ENCODE measurements at regions not wholly inside any gene's neighbourhood (a gene's known extent, or its start where the extent isn't known, plus 50 kb on each side); places are given as distances from the start of the nearest gene placed in this dataset.
"Not testable (repeated sequence)": the region's sequence is repeated elsewhere in the genome, so short reads cannot be mapped to it uniquely, and the experiment has no call there.

- Mint-ChIP-seq H3K4me3 (no peak overlapping the region), H3K27me3 (no peaks in the 10 kb centered on the region), H3K4me1 (no peaks in the 10 kb centered on the region), H3K36me3 (ENCODE audit: low read depth) (no peaks in the 10 kb centered on the region), H3K9me3 (no peaks in the 10 kb centered on the region), H3K27ac (no peak overlapping the region)
- ATAC-seq: no peak
- DNase-seq: no peak
These were observed 123.8 kb downstream of the FAM170A start for GRCh38 chr5:119752921-119753886.

- DNase-seq; H3K36me3 Mint-ChIP-seq (ENCODE audit: low read depth); H3K4me1 Mint-ChIP-seq; ATAC-seq; H3K27ac Mint-ChIP-seq; H3K27me3 Mint-ChIP-seq; H3K4me3 Mint-ChIP-seq; H3K9me3 Mint-ChIP-seq: not testable (repeated sequence)
These were observed 125.5 kb downstream of the FAM170A start for GRCh38 chr5:119754825-119755224.

DNA sequence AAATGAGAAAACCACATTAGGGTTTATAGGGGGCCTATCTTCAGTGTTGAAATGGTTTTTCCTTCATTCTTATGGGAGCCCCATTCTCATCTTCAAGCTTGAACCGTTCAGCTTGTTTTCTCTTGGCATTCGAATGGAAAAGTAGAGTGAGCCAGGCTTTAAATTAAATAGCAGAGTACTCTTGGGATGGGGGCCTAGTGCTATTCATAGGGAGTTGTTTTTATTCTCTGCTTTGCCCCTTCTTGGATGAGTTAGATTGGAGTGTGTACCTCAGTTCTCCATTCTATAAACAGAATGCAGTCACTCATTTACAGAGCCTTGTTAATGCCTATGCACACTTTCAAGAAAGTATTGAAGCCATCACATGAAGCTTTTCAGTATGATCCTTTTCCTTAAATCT is 127.9 kb downstream of the FAM170A start:
- no peaks in the 10 kb centered on the region for H3K4me1 Mint-ChIP-seq
- H3K4me3 Mint-ChIP-seq: no peak overlapping the region
- H3K27ac Mint-ChIP-seq: no peak overlapping the region
- no peaks in the 10 kb centered on the region for H3K36me3 Mint-ChIP-seq (ENCODE audit: low read depth)
- DNase-seq (no peak), ATAC-seq (no peak)
- no peaks in the 10 kb centered on the region for H3K27me3 Mint-ChIP-seq
- H3K9me3 Mint-ChIP-seq: no peaks in the 10 kb centered on the region

GRCh38 chr5:119769695-119770693 is 140.6 kb downstream of the FAM170A start:
- not testable (repeated sequence) for H3K4me3 Mint-ChIP-seq

DNA sequence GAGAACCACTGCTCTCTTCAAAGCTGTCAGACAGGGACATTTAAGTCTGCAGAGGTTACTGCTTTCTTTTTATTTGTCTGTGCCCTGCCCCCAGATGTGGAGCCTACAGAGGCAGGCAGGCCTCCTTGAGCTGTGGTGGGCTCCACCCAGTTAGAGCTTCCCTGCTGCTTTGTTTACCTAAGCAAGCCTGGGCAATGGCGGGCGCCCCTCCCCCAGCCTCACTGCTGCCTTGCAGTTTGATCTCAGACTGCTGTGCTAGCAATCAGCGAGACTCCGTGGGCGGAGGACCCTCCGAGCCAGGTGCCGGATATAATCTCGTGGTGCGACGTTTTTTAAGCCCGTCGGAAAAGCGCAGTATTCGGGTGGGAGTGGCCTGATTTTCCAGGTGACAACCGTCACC is 150.8 kb downstream of the FAM170A start:
- H3K4me3 Mint-ChIP-seq; H3K9me3 Mint-ChIP-seq; H3K27ac Mint-ChIP-seq; H3K36me3 Mint-ChIP-seq (ENCODE audit: low read depth); ATAC-seq; DNase-seq; H3K27me3 Mint-ChIP-seq; H3K4me1 Mint-ChIP-seq: not testable (repeated sequence)

More at GRCh38 chr5:119769695-119770693, 140.6 kb downstream of the FAM170A start:
- H3K9me3 Mint-ChIP-seq; H3K4me1 Mint-ChIP-seq; H3K27me3 Mint-ChIP-seq; H3K36me3 Mint-ChIP-seq (ENCODE audit: low read depth); H3K27ac Mint-ChIP-seq; DNase-seq; ATAC-seq: not testable (repeated sequence)

- Mint-ChIP-seq H3K4me3 (no peak overlapping the region), H3K27me3 (no peaks in the 10 kb centered on the region), H3K9me3 (no peaks in the 10 kb centered on the region), H3K36me3 (ENCODE audit: low read depth) (no peaks in the 10 kb centered on the region), H3K27ac (no peak overlapping the region), H3K4me1 (no peaks in the 10 kb centered on the region)
- no peak for DNase-seq
- no peak for ATAC-seq
These were observed 155.7 kb downstream of the FAM170A start for GRCh38 chr5:119785057-119785456.

- ATAC-seq (no peak), DNase-seq (no peak)
- Mint-ChIP-seq H3K27me3 (no peaks in the 10 kb centered on the region), H3K4me3 (no peak overlapping the region), H3K4me1 (no peaks in the 10 kb centered on the region), H3K36me3 (ENCODE audit: low read depth) (no peaks in the 10 kb centered on the region), H3K27ac (no peak overlapping the region), H3K9me3 (no peaks in the 10 kb centered on the region)
These were observed 160.2 kb downstream of the FAM170A start for GRCh38 chr5:119789406-119790117.

GRCh38 chr5:119792161-119792799 is 162.9 kb downstream of the FAM170A start:
- Mint-ChIP-seq H3K4me3 (no peak overlapping the region), H3K27me3 (no peaks in the 10 kb centered on the region), H3K36me3 (ENCODE audit: low read depth) (no peaks in the 10 kb centered on the region), H3K4me1 (no peaks in the 10 kb centered on the region), H3K27ac (no peak overlapping the region), H3K9me3 (no peaks in the 10 kb centered on the region)
- DNase-seq: no peak
- ATAC-seq: no peak

DNA sequence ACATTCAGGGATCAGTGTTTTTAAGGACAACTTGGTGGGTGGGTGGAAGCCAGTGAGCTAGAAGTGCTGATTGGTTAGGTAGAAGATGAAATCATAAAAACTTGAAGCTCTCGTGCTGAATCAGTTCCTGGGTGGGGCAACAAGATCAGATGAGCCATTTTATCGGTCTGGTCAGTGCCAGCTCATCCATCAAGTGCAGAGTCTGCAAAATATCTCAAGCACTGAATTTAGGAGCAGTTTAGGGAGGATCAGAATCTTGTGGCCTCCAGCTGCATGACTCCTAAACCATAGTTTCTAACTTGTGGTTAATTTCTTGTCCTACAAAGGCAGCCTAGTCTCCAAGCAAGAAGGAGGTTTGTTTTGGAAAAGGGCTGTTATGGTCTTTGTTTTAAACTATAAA is 166.4 kb downstream of the FAM170A start:
- no peak overlapping the region for H3K27ac Mint-ChIP-seq
- DNase-seq: no peak
- no peaks in the 10 kb centered on the region for H3K27me3 Mint-ChIP-seq
- no peak for ATAC-seq
- H3K4me1 Mint-ChIP-seq: no peaks in the 10 kb centered on the region
- no peak overlapping the region for H3K4me3 Mint-ChIP-seq
- no peaks in the 10 kb centered on the region for H3K36me3 Mint-ChIP-seq (ENCODE audit: low read depth)
- no peaks in the 10 kb centered on the region for H3K9me3 Mint-ChIP-seq

- Mint-ChIP-seq H3K27me3 (no peaks in the 10 kb centered on the region), H3K36me3 (ENCODE audit: low read depth) (no peaks in the 10 kb centered on the region), H3K27ac (no peak overlapping the region), H3K4me1 (no peaks in the 10 kb centered on the region), H3K4me3 (no peak overlapping the region), H3K9me3 (peaks cover 19% of the 10 kb centered on the region)
- DNase-seq (no peak), ATAC-seq (no peak)
These were observed 172.2 kb downstream of the FAM170A start for GRCh38 chr5:119801570-119801969.

DNA sequence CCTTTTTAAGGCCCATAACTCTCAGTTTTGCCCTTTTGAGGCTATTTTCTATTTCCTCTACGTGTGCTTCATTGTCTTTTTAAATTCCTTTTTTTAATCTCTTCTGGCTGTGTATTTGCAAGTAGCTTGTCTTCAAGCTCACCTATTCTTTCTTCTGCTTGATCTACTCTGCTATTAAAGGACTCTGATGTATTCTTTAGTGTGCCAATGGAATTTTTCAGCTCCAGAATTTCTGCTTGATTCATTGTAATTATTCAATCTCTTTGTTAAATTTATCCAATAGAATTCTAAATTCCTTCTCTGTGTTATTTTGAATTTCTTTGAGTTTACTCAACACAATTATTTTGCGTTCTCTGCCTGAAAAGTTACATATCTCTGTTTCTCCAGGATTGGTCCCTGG is 178.7 kb downstream of the FAM170A start:
- no peak overlapping the region for H3K27ac Mint-ChIP-seq

GRCh38 chr5:119808474-119808873 is 179.1 kb downstream of the FAM170A start:
- no peak overlapping the region for H3K4me3 Mint-ChIP-seq
- H3K9me3 Mint-ChIP-seq: peaks cover 21% of the 10 kb centered on the region
- no peak for ATAC-seq
- H3K27ac Mint-ChIP-seq: no peak overlapping the region
- H3K36me3 Mint-ChIP-seq (ENCODE audit: low read depth): no peaks in the 10 kb centered on the region
- no peaks in the 10 kb centered on the region for H3K4me1 Mint-ChIP-seq
- no peak for DNase-seq
- no peaks in the 10 kb centered on the region for H3K27me3 Mint-ChIP-seq

More for the DNA sequence above, 178.7 kb downstream of the FAM170A start:
- H3K9me3 Mint-ChIP-seq: peaks cover 25% of the 10 kb centered on the region
- no peak overlapping the region for H3K4me3 Mint-ChIP-seq
- H3K4me1 Mint-ChIP-seq: no peaks in the 10 kb centered on the region
- no peaks in the 10 kb centered on the region for H3K27me3 Mint-ChIP-seq
- DNase-seq: no peak
- no peak for ATAC-seq
- no peaks in the 10 kb centered on the region for H3K36me3 Mint-ChIP-seq (ENCODE audit: low read depth)

GRCh38 chr5:119810217-119810616 is 180.9 kb downstream of the FAM170A start:
- ATAC-seq: no peak

GRCh38 chr5:119811458-119811857 is 182.1 kb downstream of the FAM170A start:
- Mint-ChIP-seq H3K9me3 (peaks cover 16% of the 10 kb centered on the region), H3K27me3 (no peaks in the 10 kb centered on the region), H3K4me1 (no peaks in the 10 kb centered on the region), H3K4me3 (no peak overlapping the region), H3K36me3 (ENCODE audit: low read depth) (no peaks in the 10 kb centered on the region), H3K27ac (no peak overlapping the region)
- no peak for ATAC-seq
- DNase-seq: no peak

More at GRCh38 chr5:119810217-119810616, 180.9 kb downstream of the FAM170A start:
- Mint-ChIP-seq H3K4me3 (no peak overlapping the region), H3K36me3 (ENCODE audit: low read depth) (no peaks in the 10 kb centered on the region), H3K27ac (no peak overlapping the region), H3K4me1 (no peaks in the 10 kb centered on the region), H3K27me3 (no peaks in the 10 kb centered on the region), H3K9me3 (peaks cover 16% of the 10 kb centered on the region)
- no peak for DNase-seq
